WI38 (cell line): ENCODE measurements at regions not wholly inside any gene's neighbourhood (a gene's known extent, or its start where the extent isn't known, plus 50 kb on each side); places are given as distances from the start of the nearest gene placed in this dataset.

Source experiments
- H3K4me3 ChIP-seq: 2 replicates; pipeline ENCODE4 v1.5.1; 2011; ENCODE audit warnings: low read depth, mild to moderate bottlenecking, control low read depth, low read length
- CTCF ChIP-seq: IDR thresholded peaks from 2 replicates; pipeline ENCODE4 v1.5.1; 2012; ENCODE audit warnings: low read depth, mild to moderate bottlenecking, control low read depth, low read length

GRCh38 chr18:64710105-64710861, 561.4 kb upstream of the LINC00305 start:
- TF ChIP-seq CTCF: no peak
- H3K4me3 ChIP-seq: no peak overlapping the region

DNA sequence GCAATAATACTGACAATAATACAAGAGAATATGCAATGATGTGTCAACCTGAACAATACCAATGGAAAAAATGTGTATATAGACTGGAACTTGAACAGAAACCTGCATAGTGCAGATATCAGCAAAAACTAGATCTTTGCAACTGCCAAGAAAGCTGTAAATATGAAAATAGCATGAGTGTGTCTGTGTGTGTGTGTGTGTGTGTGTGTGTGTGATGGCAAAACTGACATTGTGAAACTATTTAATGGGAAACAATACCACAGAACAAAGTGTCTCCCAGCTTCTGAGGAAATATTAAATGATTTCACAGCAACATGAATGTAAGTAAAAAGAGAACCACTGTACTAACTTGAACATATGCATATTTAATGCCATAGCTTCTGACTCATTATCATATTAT, 558.2 kb upstream of the LINC00305 start:
- no peak overlapping the region for H3K4me3 ChIP-seq
- TF ChIP-seq CTCF: no peak

DNA sequence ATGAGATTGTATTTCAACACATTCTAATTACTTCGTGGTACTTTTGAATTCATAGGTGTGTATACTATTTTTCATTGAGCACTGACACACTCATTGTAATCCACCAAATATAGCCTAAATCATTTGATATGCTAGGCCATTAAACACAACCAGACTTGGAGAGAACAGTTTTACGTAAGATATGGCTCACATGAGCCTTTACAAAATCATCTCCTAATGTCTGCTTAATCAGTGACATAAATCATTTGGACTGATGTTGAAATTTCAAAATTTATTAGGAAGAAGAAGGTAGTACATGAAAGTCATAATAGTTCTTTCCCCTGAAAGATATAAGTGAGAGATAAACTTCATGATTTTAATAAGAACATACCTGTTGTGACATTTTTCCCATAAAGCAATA, 550.2 kb upstream of the LINC00305 start:
- no peak overlapping the region for H3K4me3 ChIP-seq
- TF ChIP-seq CTCF: no peak

DNA sequence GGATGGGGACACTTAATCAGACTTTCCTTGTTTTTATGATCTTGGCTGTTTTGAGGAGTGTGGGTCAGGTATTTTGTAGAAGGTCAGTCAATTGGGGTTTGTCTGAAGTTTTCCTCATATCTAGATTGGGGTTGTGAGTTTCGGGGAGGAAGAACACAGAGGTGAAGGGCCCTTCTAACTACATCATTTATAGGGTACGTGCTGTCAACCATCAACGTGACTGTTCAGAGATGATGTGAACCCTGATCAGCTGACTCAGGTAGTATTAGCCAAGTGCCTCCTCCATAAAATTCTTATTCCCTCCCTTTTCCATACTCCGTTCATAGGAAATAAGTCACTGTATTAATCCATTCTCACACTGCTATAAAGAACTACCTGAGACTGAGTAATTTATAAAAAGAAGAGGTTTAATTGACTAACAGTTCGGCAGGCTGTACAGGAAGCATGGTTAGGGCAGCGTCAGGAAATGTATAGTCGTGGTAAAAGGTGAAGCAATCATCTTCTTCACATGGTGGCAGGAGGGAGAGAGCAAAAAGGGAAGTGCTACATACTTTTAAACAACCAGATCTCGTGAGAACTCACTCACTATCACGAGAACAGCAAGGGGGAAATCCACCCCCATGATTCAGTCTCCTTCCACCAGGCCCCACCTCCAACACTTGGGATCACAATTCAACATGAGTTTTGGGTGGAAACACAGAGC, 547.1 kb upstream of the LINC00305 start:
- no peak overlapping the region for H3K4me3 ChIP-seq
- no peak for TF ChIP-seq CTCF

DNA sequence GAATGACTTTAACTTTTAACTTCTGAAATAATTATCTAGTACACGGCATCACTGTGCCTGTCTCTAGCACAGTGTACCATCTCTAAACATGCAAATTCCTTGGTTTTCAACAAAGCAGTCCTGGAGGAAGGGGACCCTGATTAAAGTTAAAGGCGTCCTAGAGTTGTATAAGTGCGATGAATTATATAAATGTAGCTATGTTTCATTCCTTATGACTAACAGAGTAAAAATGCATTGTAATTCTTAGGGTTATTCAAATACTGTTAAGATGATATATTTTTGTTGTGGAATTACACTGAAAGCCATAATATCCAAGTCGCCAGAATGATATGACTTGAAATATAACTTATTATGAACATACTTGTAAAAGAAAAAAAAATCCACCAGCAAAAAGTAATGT, 544.9 kb upstream of the LINC00305 start:
- H3K4me3 ChIP-seq: no peak overlapping the region
- TF ChIP-seq CTCF: no peak

DNA sequence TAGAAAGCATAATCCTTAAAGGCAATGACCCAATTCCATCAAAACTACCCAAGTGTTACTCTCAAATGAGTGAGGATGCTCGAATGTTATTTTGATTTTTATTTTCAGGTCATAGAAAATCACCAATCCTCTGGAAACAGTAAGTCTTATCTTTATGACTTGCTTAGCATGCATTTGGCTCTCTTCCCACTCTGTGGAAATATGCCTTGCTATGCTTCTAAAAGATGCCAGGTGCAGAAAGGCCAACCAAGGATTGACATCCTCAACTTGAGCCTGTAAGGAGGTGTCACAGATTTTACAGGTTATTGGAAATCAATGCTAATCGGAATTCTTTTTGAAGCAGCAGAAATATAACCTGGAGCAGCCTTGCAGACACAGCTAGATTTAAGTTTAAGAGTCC, 543.9 kb upstream of the LINC00305 start:
- H3K4me3 ChIP-seq: no peak overlapping the region
- no peak for TF ChIP-seq CTCF

DNA sequence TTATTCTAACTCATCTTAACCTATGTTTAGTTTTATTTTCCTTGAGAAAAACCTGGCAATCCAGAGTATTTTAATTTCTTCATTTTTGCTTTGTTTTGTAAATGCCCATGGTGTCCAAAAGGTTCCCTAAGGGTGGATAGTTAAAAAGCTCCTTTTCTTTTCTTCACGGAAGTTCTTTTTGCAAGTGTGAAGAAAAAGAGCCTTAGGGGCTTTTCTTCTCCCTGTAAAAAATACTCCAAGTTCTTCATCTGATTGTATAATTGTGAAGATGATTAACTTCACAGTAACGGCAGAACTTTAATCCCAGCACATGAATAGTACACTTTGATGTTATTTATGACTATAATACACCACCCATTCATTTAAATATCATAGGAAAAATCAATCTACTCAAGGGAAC, 530.2 kb upstream of the LINC00305 start:
- no peak overlapping the region for H3K4me3 ChIP-seq
- no peak for TF ChIP-seq CTCF
